GM12878 (cell line): ENCODE measurements at regions not wholly inside any gene's neighbourhood (a gene's known extent, or its start where the extent isn't known, plus 50 kb on each side); places are given as distances from the start of the nearest gene placed in this dataset.

Experiments
- ATAC-seq: fragments of 200-7000 bp; cut with Tn5 transposase; 3 replicates; pipeline ENCODE4 v1.9.1; 2020; ENCODE audit warnings: mild to moderate bottlenecking, moderate library complexity
- BruUV-seq: library from RNA; stranded (reverse); fragments of 400-500 nt; replicated peaks from 2 replicates; lab custom pipeline; 2021; lab: Mats Ljungman, UMichigan
- CTCF ChIA-PET: fragments of 300-600 bp; sonication (Branson Sonifier 250); formaldehyde crosslinking; extraction: SDS; loops from one replicate; lab custom pipeline; 2021; ENCODE audit warnings: inconsistent platforms; lab: Yijun Ruan, JAX
- POLR2A ChIA-PET: fragments of 350-600 bp; formaldehyde crosslinking; extraction: SDS; loops from one replicate; lab custom pipeline; 2021; ENCODE audit warnings: inconsistent platforms; lab: Charles Lee
- RAD21 ChIA-PET: fragments of 300-600 bp; sonication (Branson Sonifier 250); formaldehyde crosslinking; loops from one replicate; lab custom pipeline; 2023; ENCODE audit warnings: antibody characterized with exemption; ENCODE audit not compliant: unreplicated experiment; lab: Charles Lee
- SMC1A ChIA-PET: fragments of 300-600 bp; sonication (Branson Sonifier 250); formaldehyde crosslinking; loops from one replicate; lab custom pipeline; 2023; ENCODE audit not compliant: unreplicated experiment, uncharacterized antibody; lab: Charles Lee
- DNase-seq: peaks from one replicate; pipeline ENCODE4 v3.0.0-alpha.2; 2011; ENCODE audit warnings: low read depth, low spot score
- FAIRE-seq: peaks from 3 replicates; lab custom pipeline; 2011; peaks lifted over from hg19 to GRCh38; lab: Jason Lieb, UNC
- H2AFZ ChIP-seq: 2 replicates; pipeline ENCODE4 v1.6.0; 2011; ENCODE audit warnings: low read depth, low read length, control low read depth; ENCODE audit not compliant: control insufficient read depth
- H3K27ac ChIP-seq: 2 replicates; pipeline ENCODE4 v1.5.1; 2011; ENCODE audit warnings: control low read depth; ENCODE audit not compliant: control insufficient read depth, insufficient read depth
- H3K27me3 ChIP-seq, 2 experiments: replicated peaks in 1 of 2; 2 replicates each; pipeline versions ENCODE4 v1.6.0 to v1.6.1; 2011; ENCODE audit warnings: low read length in 1 of 2; ENCODE audit not compliant: control insufficient read depth in 2 of 2, insufficient read depth in 2 of 2
- H3K36me3 ChIP-seq, 2 experiments: 2 replicates each; pipeline ENCODE4 v1.5.1; 2011; ENCODE audit warnings: low read length in 1 of 2; ENCODE audit not compliant: control insufficient read depth in 2 of 2, insufficient read depth in 2 of 2
- H3K4me1 ChIP-seq: 2 replicates; pipeline ENCODE4 v1.6.1; 2011; ENCODE audit warnings: mild to moderate bottlenecking, low read length, moderate library complexity, mixed read lengths; ENCODE audit not compliant: control insufficient read depth, insufficient read depth
- H3K4me2 ChIP-seq: 2 replicates; pipeline ENCODE4 v1.6.0; 2011; ENCODE audit warnings: control low read depth; ENCODE audit not compliant: control insufficient read depth, insufficient read depth
- H3K4me3 ChIP-seq: fragments of 200-600 bp; sonication (generic); 2 replicates; pipeline ENCODE4 v1.5.1; 2016
- H3K79me2 ChIP-seq: 2 replicates; pipeline ENCODE4 v1.6.0; 2011; ENCODE audit warnings: low read length; ENCODE audit not compliant: control insufficient read depth, insufficient read depth
- H3K9ac ChIP-seq: 2 replicates; pipeline ENCODE4 v1.8.0; 2011; ENCODE audit warnings: low read length, control low read depth, mixed read lengths; ENCODE audit not compliant: control insufficient read depth, insufficient read depth
- H3K9me3 ChIP-seq: replicated peaks from 3 replicates; pipeline ENCODE4 v1.5.1; 2011; ENCODE audit warnings: mild to moderate bottlenecking, low read length; ENCODE audit not compliant: control insufficient read depth, insufficient read depth
- H4K20me1 ChIP-seq: 2 replicates; pipeline ENCODE4 v1.6.0; 2011; ENCODE audit not compliant: control insufficient read depth, insufficient read depth
- BCLAF1 ChIP-seq: fragments of 450-650 bp; IDR thresholded peaks from 2 replicates; pipeline ENCODE4 v1.6.1; 2017; ENCODE audit warnings: antibody characterized with exemption, mild to moderate bottlenecking, moderate library complexity
- CEBPB ChIP-seq, 2 experiments: fragments of 150-350 bp in 1 of 2; IDR thresholded peaks; 2 replicates each; pipeline ENCODE4 v1.6.1; 2012 to 2014; ENCODE audit warnings: low read depth in 2 of 2, low read length in 2 of 2, borderline replicate concordance in 1 of 2, inconsistent platforms in 1 of 2
- HDGF ChIP-seq: fragments of 450-650 bp; IDR thresholded peaks from 2 replicates; pipeline ENCODE4 v1.6.1; 2016; ENCODE audit warnings: antibody characterized with exemption
- MTA2 ChIP-seq: fragments of 450-650 bp; IDR thresholded peaks from 2 replicates; pipeline ENCODE4 v1.6.1; 2016; ENCODE audit warnings: low read depth, mild to moderate bottlenecking, moderate library complexity
- NKRF ChIP-seq: fragments of 450-650 bp; conservative IDR thresholded peaks from 2 replicates; pipeline ENCODE4 v1.6.1; 2017; ENCODE audit warnings: mild to moderate bottlenecking, moderate library complexity
- NR2C2 ChIP-seq: IDR thresholded peaks from 2 replicates; pipeline ENCODE4 v1.6.1; 2011; ENCODE audit warnings: borderline replicate concordance, low read depth; ENCODE audit not compliant: control insufficient read depth, insufficient read length
- POLR2AphosphoS5 ChIP-seq: IDR thresholded peaks from 2 replicates; pipeline ENCODE4 v1.6.1; 2011; ENCODE audit warnings: mild to moderate bottlenecking, low read length, inconsistent platforms
- RB1 ChIP-seq: fragments of 450-650 bp; formaldehyde crosslinking; IDR thresholded peaks from 2 replicates; pipeline ENCODE4 v1.6.1; 2017; ENCODE audit warnings: mild to moderate bottlenecking, borderline replicate concordance
- RELB ChIP-seq: fragments of 450-650 bp; IDR thresholded peaks from 2 replicates; pipeline ENCODE4 v1.6.1; 2017; ENCODE audit warnings: low read depth, mild to moderate bottlenecking, moderate library complexity
- SMAD5 ChIP-seq: IDR thresholded peaks from 2 replicates; pipeline ENCODE4 v1.6.1; 2016; ENCODE audit warnings: antibody characterized with exemption, low read depth
- STAT1 ChIP-seq: fragments of 450-650 bp; conservative IDR thresholded peaks from 2 replicates; pipeline ENCODE4 v1.6.1; 2014; ENCODE audit warnings: antibody characterized with exemption, mild to moderate bottlenecking
- SUPT20H ChIP-seq: IDR thresholded peaks from 2 replicates; pipeline ENCODE4 v1.6.1; 2011; ENCODE audit warnings: low read depth, mild to moderate bottlenecking, low read length, moderate library complexity, borderline replicate concordance; ENCODE audit not compliant: control insufficient read depth
- TAF1 ChIP-seq: IDR thresholded peaks from 2 replicates; pipeline ENCODE4 v1.6.1; 2011; ENCODE audit warnings: mild to moderate bottlenecking, low read depth, low read length, borderline replicate concordance
- ZBTB11 ChIP-seq: fragments of 450-650 bp; formaldehyde crosslinking; IDR thresholded peaks from 2 replicates; pipeline ENCODE4 v1.5.0; 2022; ENCODE audit warnings: mild to moderate bottlenecking, missing genetic modification characterization
- ZNF384 ChIP-seq: IDR thresholded peaks from 2 replicates; pipeline ENCODE4 v1.6.1; 2012; ENCODE audit warnings: low read depth, mild to moderate bottlenecking, low read length, improper control_type of control experiment, borderline replicate concordance
- WGBS: methylation state at CpG from one replicate; pipeline ENCODE4 v1.1.6; 2016; ENCODE audit warnings: low lambda C conversion rate; ENCODE audit not compliant: insufficient replicate concordance, insufficient coverage; ENCODE audit errors: missing lambda C conversion rate; 5-methylcytosine and 5-hydroxymethylcytosine counted together
- in situ Hi-C: fragments of 300-500 bp; cut with MboI; formaldehyde crosslinking; loops from 9 replicates; pipeline ENCODE4 v1.14.3; 2018; ENCODE audit warnings: mixed read lengths
- intact Hi-C: fragments of 100-400 bp; cut with micrococcal nuclease; formaldehyde crosslinking; loops from one replicate; pipeline ENCODE4 v1.14.2; 2022; ENCODE audit not compliant: unreplicated experiment

GRCh38 chr4:175453456-175453855 is 358.6 kb downstream of the GPM6A start:
- Histone ChIP-seq H3K9me3 (no peaks in the 10 kb centered on the region), H3K27ac (no peak overlapping the region), H3K4me3 (no peak overlapping the region), H3K4me1 (no peaks in the 10 kb centered on the region), H3K9ac (no peak overlapping the region), H4K20me1 (no peaks in the 10 kb centered on the region), H2AFZ (no peak overlapping the region), H3K27me3 (no peaks in the 10 kb centered on the region), H3K36me3 (no peaks in the 10 kb centered on the region), H3K79me2 (no peaks in the 10 kb centered on the region), H3K4me2 (no peak overlapping the region)
- ChIA-PET SMC1A (no interaction called here), RAD21 (no interaction called here), POLR2A (no interaction called here), CTCF (no interaction called here)
- no peak for FAIRE-seq
- no peak for DNase-seq
- no TSS peak for BruUV-seq
- WGBS, result 0% methylated on average over 2 of the region's 2 CpGs
- TF ChIP-seq BCLAF1, result no peak
- no peak for TF ChIP-seq POLR2AphosphoS5
- no peak for TF ChIP-seq STAT1
- no peak for TF ChIP-seq NKRF
- no peak for TF ChIP-seq ZNF384
- no peak for TF ChIP-seq SMAD5
- TF ChIP-seq NR2C2, result no peak
- TF ChIP-seq ZBTB11 (CRISPR knock-in tag), result no peak
- no peak for TF ChIP-seq MTA2
- no peak for TF ChIP-seq RELB
- no peak for TF ChIP-seq HDGF
- TF ChIP-seq CEBPB (IDR thresholded peaks at IDR 0.05; ENCODE audit: borderline replicate concordance in 1 of 2, low read depth in 2 of 2, low read length in 2 of 2), result no peak
- no peak for TF ChIP-seq RB1
- no peak for TF ChIP-seq SUPT20H
- TF ChIP-seq TAF1, result no peak
- in situ Hi-C loops (no loop called here), intact Hi-C loops (no loop called here)
- ATAC-seq, result no peak
